ENCODE measurements at regions not wholly inside any gene's neighbourhood (a gene's known extent, or its start where the extent isn't known, plus 50 kb on each side); places are given as distances from the start of the nearest gene placed in this dataset.
A peak's percentile ranks its signal among the peaks of the same experiment; 100 is the strongest.

DNA sequence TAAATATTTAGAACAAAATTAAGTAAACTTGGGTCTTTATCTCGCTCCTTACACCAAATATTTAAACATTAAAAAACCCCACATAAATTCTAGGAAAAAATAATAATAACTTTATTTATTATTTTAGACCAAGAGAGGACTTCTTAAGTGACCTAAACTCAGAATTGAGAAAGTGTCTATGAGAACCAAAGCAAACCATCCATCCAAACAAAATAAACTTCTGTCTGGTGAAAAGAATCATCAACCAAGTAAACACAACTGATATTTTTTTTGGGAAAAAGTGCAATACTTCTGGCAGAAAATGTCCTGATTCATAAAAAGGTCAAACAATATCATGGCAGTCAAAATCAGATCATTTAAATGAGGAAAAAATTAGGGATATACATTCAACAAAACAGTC lies 533.0 kb downstream of the SPRY1 start:
- H3K27ac ChIP-seq, result no peak overlapping the region

DNA sequence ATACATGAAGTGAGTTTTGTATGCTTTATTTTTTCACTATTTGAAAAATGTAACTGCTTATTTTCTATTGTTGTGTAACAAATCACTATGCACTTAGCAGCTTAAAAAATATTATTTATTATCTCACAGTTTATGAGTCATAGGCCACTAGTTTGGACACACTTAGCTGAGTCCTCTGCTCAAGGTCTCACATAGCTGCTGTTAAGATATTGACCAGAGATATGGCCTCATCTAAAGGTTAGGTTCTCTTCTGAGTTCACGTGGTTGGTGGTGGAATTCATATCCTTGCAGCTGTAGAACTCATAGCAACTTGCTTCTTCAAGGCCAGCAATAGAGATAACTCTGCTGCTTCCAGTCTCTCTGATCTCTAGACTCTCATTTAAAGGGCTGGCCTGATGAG lies 534.4 kb downstream of the SPRY1 start:
- no peak overlapping the region for H3K4me3 ChIP-seq
- H3K27ac ChIP-seq, result no peak overlapping the region

More for the DNA sequence above, 533.0 kb downstream of the SPRY1 start:
- no peak overlapping the region for H3K4me3 ChIP-seq

DNA sequence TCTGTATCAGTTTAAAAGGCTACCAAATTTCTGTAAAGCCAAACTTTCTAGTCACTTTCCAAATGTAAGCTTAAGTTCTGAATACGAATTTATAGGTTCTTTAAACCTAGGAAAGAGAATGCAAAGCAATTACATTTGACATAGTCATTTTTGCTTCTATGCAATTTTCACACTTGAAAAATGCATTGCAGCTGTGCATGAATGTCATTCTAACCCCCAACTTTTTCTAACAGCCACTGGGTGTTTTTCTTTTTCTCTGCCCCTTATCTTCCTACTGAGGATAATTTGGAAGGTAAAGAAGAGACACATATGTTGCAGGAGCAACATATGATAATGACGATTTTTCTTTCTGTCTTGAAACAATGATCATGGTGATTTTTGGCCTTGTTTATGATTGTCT lies 537.5 kb downstream of the SPRY1 start:
- no peak overlapping the region for H3K27ac ChIP-seq
- no peak overlapping the region for H3K4me3 ChIP-seq

DNA sequence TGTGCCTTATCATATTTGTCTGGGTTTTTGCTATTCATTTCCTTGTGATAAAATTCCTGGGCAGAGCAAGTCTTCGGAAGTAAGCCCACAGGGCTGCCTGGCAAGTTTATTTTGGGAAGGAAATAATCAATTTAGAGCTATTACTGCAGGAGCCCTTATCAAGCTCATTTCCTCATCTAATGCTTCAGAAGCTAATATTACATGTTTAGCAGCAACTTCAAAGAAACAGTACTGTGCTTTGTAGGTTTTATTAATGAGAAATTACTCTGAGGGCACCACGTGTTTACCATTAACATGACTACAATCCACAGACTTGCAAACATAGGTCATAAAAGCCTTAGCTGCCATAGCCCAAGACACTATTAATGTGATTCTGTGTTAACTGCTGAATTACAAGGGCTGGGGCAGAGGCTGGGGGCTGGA lies 540.0 kb downstream of the SPRY1 start:
- H3K4me3 ChIP-seq, result no peak overlapping the region
- peak overlapping the region in 1 of 21 experiments; percentile 51 for H3K27ac ChIP-seq

DNA sequence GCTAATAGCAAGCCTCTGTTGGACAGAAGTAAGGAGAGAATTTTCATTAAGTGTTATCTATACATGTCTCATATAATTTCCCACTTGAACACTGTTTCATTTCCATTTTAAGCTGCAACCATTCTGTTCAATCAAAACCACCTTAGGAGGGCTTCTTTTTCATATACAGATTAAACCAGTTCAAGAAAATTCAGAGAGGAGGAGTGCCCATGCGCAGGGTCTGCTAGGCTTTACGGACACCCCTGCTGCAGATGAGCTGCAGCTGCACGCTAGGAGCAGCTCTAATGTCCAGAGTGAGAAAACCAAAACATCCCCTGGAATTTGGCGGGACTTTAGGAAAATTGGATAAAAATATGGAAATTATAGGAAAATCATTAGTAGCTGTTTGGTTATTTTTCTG lies 541.0 kb downstream of the SPRY1 start:
- H3K4me3 ChIP-seq, result no peak overlapping the region
- no peak overlapping the region for H3K27ac ChIP-seq

DNA sequence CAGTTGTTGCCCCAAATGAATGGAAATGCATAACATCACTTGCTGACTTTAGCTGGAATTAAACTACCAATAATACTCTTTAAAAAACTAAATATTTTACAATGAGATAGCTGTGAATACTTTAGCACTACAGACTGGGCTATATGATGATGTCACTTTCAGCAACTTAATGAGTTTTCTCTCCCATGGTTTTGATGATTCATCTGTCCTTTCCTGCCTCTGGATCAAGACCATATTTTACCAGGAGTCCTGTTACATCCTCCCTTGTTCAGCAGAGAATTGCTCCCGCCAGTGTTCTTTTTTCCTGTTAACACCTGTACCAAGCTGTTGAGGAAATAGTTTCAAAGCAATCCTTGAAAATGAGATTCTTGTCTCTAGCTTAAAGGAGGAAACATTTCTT lies 543.0 kb downstream of the SPRY1 start:
- Histone ChIP-seq H3K27ac (no peak overlapping the region), H3K4me3 (no peak overlapping the region)

DNA sequence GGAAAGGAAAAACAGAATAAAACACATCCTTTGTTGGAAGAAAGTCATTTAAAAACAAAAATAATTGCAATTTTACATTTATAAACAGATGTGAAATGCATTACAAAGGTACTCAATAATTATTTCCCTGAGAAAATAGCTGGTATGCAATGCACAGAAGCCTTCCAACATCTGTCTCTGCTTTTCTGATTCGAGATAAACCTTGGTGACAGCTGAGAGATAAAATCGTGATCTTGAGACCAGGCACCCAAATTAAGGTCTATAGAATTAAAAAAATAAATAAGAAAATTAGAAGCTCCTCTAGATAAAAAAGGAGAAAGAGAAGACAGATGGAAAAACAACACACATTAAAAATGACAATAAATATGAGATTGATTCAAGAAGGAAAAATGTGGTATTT lies 544.0 kb downstream of the SPRY1 start:
- no peak overlapping the region for H3K4me3 ChIP-seq
- no peak overlapping the region for H3K27ac ChIP-seq

DNA sequence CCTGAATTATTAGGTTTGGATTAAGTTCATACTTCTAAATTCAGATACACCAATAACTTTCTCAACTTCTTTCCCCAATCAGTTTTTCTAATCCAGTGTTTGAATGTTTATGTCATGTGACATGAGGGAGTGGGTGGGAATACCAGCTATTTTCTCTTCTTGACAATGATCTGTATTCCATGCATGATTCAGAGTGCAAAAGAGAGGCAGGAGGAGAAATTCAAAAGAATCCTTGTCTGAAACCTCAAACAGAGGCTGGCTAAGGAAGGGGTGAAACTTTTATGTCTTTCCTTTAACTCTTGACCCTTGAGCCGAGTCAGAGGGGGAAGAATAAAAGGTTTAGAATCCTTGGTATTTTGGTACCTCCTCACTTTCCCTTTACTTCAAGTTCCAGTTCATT lies 544.7 kb downstream of the SPRY1 start:
- no peak overlapping the region for H3K4me3 ChIP-seq

DNA sequence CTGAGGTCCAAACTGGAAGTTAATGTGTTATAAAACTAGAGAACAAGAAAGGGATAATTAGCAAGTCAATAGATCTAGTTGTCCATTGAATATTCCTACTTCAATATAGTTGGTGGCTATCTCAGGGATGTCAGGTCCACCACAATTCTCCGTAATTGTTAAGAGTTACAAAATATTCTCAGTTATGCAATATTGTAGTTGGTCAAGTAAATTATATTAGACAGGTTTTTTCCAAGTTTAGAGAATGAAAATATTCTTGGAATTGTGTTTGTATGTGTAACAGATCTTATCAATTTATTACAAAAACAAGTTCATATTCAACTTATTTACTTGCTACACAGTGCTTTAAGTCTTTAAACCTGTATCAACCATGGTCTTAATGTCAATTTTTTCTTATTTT lies 547.4 kb downstream of the SPRY1 start:
- no peak overlapping the region for H3K27ac ChIP-seq
- H3K4me3 ChIP-seq, result no peak overlapping the region

More for the DNA sequence above, 544.7 kb downstream of the SPRY1 start:
- H3K27ac ChIP-seq, result no peak overlapping the region

DNA sequence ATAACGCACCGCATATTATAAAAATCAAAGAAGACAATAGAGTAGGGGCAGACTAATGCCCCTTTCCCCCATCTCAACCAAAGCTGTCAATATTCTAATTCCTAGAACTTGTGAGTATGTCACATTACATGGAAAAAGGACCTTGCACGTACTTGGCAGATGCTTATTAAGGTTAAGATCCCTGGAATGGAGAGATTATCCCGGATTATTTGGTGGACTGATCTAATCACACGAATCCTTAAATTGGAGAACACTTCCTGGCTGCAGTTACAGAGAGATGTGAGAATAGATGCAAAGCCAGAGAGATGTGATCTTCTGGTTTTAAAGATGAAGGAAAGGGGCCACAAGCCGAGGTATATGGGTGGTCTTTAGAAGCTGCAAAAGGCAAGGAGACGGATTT lies 548.7 kb downstream of the SPRY1 start:
- Histone ChIP-seq H3K27ac (no peak overlapping the region), H3K4me3 (no peak overlapping the region)

DNA sequence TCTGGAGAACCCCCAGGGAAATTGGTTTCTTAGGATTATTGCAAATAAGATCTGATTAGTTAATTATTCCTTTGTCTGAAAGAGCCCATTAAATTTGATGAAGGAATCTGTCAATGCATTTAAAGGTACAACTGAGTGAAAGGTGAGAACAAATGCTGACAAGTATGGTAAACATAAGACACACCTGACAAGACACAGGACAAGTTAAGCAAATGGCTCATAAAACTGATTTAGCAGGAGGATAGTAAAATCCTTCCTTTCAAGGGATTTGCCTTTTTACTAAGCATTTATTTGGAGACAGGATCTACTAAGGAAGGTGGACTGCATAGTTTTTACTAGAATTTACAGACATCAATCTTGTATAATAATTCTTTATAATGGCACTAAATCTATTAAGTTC lies 553.9 kb downstream of the SPRY1 start:
- Histone ChIP-seq H3K27ac (no peak overlapping the region), H3K4me3 (no peak overlapping the region)

DNA sequence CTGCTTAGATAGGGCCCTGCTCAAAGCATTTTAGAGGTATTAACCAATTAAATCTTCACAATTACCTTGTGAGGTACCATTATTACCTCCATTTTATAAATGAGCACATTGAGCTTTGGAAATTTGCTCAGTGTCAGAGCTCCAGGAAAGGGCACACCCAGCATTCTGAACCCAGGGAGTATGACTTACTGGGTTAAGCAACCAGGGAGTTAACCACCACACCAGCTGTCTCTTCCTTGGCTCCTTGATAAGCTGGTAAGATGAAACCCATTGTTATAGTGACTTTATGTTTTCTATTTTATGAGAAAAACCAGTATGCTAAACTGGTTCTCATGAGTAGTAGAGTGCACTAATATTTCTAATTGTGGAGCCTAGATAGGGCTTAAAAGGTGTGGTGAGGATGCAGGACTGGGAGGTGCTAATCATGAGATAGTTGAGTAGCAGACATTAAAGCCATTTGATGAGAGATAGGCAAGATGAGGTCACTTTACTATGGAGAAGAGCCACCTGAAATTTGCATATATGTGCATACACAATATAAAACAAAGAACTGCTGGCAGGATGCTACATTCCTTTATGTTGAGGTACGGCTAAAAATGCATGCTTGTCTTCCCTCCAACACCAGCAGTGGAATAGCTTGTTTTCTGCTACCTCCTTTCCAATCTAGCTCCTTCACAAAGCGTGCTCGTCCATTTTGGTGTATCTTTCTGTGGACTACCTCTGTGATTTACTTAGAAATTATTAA lies 556.1 kb downstream of the SPRY1 start:
- Histone ChIP-seq H3K27ac (peak overlapping the region in 5 of 21 experiments; percentile 21 to 51 (median 34)), H3K4me3 (no peak overlapping the region)

DNA sequence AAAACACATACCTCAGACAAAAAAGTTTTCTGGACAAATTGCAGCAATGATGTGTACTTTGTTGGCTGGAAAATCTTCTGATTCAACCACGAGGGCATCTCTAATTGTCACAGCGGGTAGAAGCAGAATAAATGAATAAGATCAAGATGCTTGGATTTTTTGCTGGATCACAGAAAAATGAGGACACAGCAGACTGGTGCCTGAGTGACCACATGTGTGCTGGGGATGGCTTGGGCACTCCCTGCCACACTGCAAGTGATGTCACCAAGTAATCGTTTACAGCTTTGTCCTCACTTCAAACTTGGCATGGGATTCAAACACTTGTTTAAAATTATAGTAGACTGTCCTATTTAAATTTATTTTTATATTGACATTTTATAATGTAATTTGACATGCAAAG lies 557.0 kb downstream of the SPRY1 start:
- H3K27ac ChIP-seq, result peak overlapping the region in 4 of 21 experiments; percentile 21 to 51 (median 30)
- no peak overlapping the region for H3K4me3 ChIP-seq

DNA sequence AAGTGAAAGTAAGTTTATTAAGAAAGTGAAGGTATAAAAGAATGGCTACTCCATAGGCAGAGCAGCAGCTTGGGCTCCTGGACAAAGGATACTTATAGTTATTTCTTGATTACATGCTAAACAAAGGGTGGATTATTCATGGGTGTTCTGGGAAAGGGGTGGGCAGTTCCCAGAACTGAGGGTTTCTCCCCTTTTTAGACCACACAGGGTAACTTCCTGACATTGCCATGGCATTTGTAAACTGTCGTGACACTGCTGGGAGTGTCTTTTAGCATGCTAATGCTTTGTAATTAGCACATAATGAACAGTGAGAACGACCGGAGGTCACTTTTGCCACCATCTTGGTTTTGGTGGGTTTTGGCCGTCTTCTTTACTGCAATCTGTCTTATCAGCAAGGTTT lies 557.6 kb downstream of the SPRY1 start:
- H3K4me3 ChIP-seq, result no peak overlapping the region
- peak overlapping the region in 2 of 21 experiments; percentile 18 to 55 for H3K27ac ChIP-seq

DNA sequence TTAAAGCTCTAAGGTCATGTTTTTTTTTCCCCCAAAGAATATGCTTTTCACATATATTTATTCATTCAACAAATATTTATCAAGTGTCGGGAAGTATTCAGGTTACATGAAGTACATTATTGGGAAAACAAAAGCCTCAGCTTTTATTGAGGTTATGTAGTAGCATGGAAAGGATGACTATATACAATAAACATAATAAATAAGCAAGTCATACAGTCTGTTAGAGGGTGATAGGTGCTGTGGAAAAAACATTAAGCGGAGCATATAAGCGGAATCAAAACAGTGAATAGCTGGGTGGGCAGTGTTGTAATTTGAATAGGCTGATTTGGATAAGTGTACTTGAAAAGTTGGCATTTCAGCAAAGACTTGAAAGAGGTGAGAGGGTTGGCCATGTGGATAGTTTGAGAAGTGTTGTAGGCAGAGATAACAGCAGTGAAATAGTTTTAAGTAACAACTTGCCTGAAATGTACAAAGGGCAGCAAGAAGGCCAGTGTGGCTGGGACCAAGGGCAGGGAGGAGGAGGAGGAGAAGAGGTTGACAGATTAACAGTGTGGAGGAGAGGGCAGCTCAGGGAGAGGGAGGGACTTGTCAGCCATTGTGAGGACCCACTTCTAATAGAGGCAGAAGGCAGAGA lies 558.7 kb downstream of the SPRY1 start:
- Histone ChIP-seq H3K4me3 (no peak overlapping the region), H3K27ac (no peak overlapping the region)

DNA sequence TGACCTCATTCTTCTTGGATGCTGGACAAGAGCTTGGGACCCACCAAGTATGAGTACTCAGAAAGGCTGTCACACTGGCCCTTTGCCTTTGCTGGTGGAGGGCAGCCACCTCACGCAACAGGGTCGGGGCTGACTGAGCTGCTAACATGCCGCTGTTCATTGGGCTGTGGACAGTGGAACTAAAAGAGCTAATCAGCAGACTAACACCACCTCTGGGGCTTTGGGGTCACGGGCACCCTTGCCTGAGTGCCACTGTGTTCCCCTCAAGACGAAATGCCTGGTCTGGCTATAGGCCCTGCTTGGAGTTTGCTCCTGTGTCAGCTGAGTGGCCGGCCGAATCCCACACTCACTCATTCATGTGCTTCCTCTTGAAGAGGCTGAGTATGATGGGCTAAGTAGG lies 559.6 kb downstream of the SPRY1 start:
- Histone ChIP-seq H3K27ac (no peak overlapping the region), H3K4me3 (no peak overlapping the region)

DNA sequence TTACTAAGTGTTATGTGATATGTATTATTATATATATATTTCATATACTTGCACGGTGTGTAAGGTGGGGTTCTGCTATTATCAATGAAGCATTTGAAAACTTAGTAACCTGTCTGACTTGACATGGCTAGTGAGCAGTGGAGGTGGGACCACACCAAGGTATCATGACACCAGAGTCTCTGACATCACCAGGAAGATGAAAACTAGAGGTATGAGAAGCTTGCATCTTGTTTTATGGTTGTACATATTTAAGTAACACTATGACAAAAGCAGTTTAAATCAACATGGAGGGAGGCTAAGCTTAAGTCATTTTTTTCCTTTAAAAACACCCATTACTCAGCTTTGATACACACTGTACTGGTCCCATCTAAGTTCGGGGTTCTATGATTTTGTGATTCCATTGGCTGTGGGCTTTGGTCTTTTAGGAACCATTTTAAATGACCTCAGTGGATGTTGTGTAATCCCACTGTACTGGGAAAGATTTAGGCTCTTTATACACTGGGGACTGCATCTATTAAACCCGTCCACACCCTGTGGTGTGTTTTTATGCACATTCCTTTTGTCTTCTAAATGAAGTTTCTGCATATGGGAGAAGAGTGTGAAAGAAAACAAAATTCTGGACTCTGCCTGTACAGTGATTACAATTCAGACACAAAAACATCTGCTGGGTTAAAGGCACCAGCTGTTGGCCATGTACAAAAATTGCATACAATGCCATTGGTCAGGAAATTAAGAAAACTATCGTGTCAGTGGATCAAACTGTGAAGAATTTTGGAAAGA lies 570.6 kb downstream of the SPRY1 start:
- no peak overlapping the region for H3K27ac ChIP-seq
- no peak overlapping the region for H3K4me3 ChIP-seq

DNA sequence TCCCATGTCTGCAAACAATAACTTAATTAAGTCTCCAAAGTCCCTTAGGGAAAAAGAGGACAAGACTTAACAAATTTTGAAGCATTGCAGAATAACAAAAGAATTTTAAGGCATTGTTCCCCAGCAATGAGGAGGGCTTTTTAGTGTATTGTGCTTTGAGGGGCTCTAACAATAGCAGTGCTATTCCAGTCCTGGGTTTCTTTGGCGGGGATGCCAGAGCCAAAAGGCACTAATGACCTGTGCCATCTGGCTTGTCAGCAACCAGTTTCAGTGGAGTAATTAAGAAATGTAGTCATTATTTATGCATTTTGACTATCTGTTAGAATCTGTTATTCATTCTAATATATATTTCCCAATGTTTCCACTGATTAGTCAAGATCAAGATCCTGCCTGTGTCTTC lies 575.4 kb downstream of the SPRY1 start:
- peak overlapping the region in 2 of 21 experiments; percentile 7 to 47 for H3K27ac ChIP-seq
- H3K4me3 ChIP-seq, result no peak overlapping the region

DNA sequence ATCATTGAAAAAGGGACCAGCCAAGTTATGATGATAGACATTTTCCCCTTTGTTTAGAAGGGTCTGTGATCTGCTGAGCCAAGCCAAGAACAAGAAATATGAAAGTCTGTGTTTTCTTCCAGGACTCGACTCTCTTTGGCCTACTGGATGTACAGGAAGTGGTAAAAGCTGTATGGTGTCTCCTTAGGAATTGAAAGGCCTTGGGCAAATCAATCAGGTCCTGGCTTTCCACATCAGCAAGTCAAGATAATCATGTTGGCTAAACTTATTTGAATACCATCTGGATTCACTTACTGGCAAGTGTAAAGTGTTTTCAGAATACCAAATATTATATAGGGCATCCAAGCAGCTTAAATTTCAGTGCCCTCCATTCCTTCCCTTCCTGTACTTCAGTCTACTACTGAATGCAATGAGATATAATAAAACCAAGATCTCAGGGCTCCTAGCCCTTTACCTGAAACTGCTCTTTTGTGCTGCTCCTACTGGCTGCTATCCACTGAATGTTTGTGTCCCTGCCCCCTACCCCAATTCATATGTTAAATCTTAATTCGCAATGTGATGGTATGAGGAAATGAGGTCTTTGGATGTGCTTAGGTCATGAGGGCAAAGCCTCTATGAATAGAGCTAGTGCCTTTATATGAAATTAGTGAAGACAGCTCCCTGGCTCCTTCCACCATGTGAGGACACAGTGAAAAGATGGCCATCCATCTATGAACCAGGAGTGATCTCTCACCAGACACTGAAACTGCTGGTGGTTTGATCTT lies 578.0 kb downstream of the SPRY1 start:
- H3K27ac ChIP-seq, result peak overlapping the region in 2 of 21 experiments; percentile 22 to 48
- no peak overlapping the region for H3K4me3 ChIP-seq

DNA sequence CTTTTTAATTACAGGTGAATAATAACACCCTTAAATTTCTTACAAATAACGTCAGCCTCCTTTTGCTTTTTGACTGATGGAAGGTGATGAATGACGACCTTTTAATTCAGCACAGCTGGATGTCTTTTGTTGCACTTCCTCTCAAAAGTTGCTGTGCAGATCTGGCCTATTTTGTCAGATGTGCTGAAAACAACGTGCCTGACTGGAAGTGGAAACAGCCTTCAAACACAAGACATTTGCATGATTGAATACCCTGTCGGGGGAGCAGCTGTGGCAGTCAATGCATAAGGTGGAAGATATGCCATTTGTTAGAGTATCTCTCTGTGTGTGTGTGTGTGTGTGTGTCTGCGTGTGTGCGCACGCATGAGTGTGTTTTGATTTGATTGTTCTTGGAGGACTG lies 579.7 kb downstream of the SPRY1 start:
- Histone ChIP-seq H3K4me3 (no peak overlapping the region), H3K27ac (peak overlapping the region in 8 of 21 experiments; percentile 9 to 60 (median 46))

Measured in skin epidermis (tissue), 12 donors.